DND-41 (cell line): ENCODE measurements at regions not wholly inside any gene's neighbourhood (a gene's known extent, or its start where the extent isn't known, plus 50 kb on each side); places are given as distances from the start of the nearest gene placed in this dataset.

Source experiments
- CTCF ChIP-seq: IDR thresholded peaks from 2 replicates; pipeline ENCODE4 v1.5.1; 2012; ENCODE audit warnings: borderline replicate concordance, low read length, moderate library complexity, mild to moderate bottlenecking; ENCODE audit not compliant: poor library complexity, severe bottlenecking; ENCODE audit errors: extremely low read depth
- EZH2 ChIP-seq: IDR thresholded peaks from 3 replicates; pipeline ENCODE4 v1.6.1; 2012; ENCODE audit warnings: borderline replicate concordance, low read depth, mild to moderate bottlenecking, moderate library complexity, low read length, inconsistent platforms; ENCODE audit not compliant: severe bottlenecking

- TF ChIP-seq CTCF (no peak), EZH2 (no peak)
Observed at GRCh38 chr18:10062302-10063300, 148.8 kb downstream of the VAPA start.
